ENCODE measurements at regions not wholly inside any gene's neighbourhood (a gene's known extent, or its start where the extent isn't known, plus 50 kb on each side); places are given as distances from the start of the nearest gene placed in this dataset.

GRCh38 chr5:174655351-174655750 lies 69.0 kb upstream of the MSX2 start:
- Mint-ChIP-seq H3K4me1 (peaks cover 24% of the 10 kb centered on the region), H3K27me3 (ENCODE audit: low read depth) (peaks cover 22% of the 10 kb centered on the region), H3K4me3 (no peak overlapping the region)

GRCh38 chr5:174664180-174664850 lies 60.1 kb upstream of the MSX2 start:
- no peak for TF ChIP-seq CTCF (IDR thresholded peaks at IDR 0.05; ENCODE audit: unreplicated experiment in 3 of 3)
- Mint-ChIP-seq H3K27ac (no peak overlapping the region), H3K27me3 (ENCODE audit: low read depth) (peaks cover 18% of the 10 kb centered on the region), H3K9me3 (peaks cover 22% of the 10 kb centered on the region), H3K36me3 (ENCODE audit: low read depth) (no peaks in the 10 kb centered on the region), H3K4me3 (no peak overlapping the region), H3K4me1 (no peaks in the 10 kb centered on the region)

More at GRCh38 chr5:174655351-174655750, 69.0 kb upstream of the MSX2 start:
- TF ChIP-seq CTCF (IDR thresholded peaks at IDR 0.05; ENCODE audit: unreplicated experiment in 3 of 3) = no peak
- Mint-ChIP-seq H3K9me3 (no peaks in the 10 kb centered on the region), H3K36me3 (ENCODE audit: low read depth) (no peaks in the 10 kb centered on the region), H3K27ac (peak overlapping the region; percentile 10 to 89 (median 64))

GRCh38 chr5:174665347-174665746 lies 59.0 kb upstream of the MSX2 start:
- Mint-ChIP-seq H3K9me3 (peaks cover 22% of the 10 kb centered on the region), H3K27me3 (ENCODE audit: low read depth) (peaks cover 17% of the 10 kb centered on the region), H3K27ac (no peak overlapping the region), H3K4me3 (no peak overlapping the region), H3K4me1 (no peaks in the 10 kb centered on the region), H3K36me3 (ENCODE audit: low read depth) (no peaks in the 10 kb centered on the region)
- TF ChIP-seq CTCF (IDR thresholded peaks at IDR 0.05; ENCODE audit: unreplicated experiment in 3 of 3) = no peak

GRCh38 chr5:174667526-174667925 lies 56.9 kb upstream of the MSX2 start:
- TF ChIP-seq CTCF (IDR thresholded peaks at IDR 0.05; ENCODE audit: unreplicated experiment in 3 of 3) = no peak
- H3K4me3 Mint-ChIP-seq = no peak overlapping the region
- H3K4me1 Mint-ChIP-seq = no peaks in the 10 kb centered on the region
- H3K9me3 Mint-ChIP-seq = peaks cover 22% of the 10 kb centered on the region
- H3K36me3 Mint-ChIP-seq (ENCODE audit: low read depth) = no peaks in the 10 kb centered on the region
- peaks cover 13% of the 10 kb centered on the region for H3K27me3 Mint-ChIP-seq (ENCODE audit: low read depth)
- H3K27ac Mint-ChIP-seq = no peak overlapping the region

GRCh38 chr5:174668349-174668748 lies 56.0 kb upstream of the MSX2 start:
- no peak overlapping the region for H3K27ac Mint-ChIP-seq
- H3K9me3 Mint-ChIP-seq = peaks cover 22% of the 10 kb centered on the region
- H3K27me3 Mint-ChIP-seq (ENCODE audit: low read depth) = peaks cover 13% of the 10 kb centered on the region
- H3K4me1 Mint-ChIP-seq = no peaks in the 10 kb centered on the region
- H3K4me3 Mint-ChIP-seq = no peak overlapping the region
- no peaks in the 10 kb centered on the region for H3K36me3 Mint-ChIP-seq (ENCODE audit: low read depth)
- TF ChIP-seq CTCF (IDR thresholded peaks at IDR 0.05; ENCODE audit: unreplicated experiment in 3 of 3) = no peak

All from nephron (organoid).